Activated naive CD4-positive, alpha-beta T cell treated with anti-CD3 and anti-CD28 coated beads, Interleukin-2, amount 50 U/mL, for 16 hours (primary cell): ENCODE measurements at regions not wholly inside any gene's neighbourhood (a gene's known extent, or its start where the extent isn't known, plus 50 kb on each side); places are given as distances from the start of the nearest gene placed in this dataset.

ENCODE experiments used
- DNase-seq: peaks from one replicate; pipeline ENCODE4 v3.0.0-alpha.2; 2020

- no peak for DNase-seq
Observed at GRCh38 chr17:36875698-36876293, 61.5 kb upstream of the LHX1 start.

- no peak for DNase-seq
Observed at GRCh38 chr17:36876966-36877365, 60.3 kb upstream of the LHX1 start.

GRCh38 chr17:36877771-36878170 is 59.5 kb upstream of the LHX1 start:
- no peak for DNase-seq

GRCh38 chr17:36878216-36878615 is 59.1 kb upstream of the LHX1 start:
- DNase-seq, result no peak

- no peak for DNase-seq
Observed at GRCh38 chr17:36879027-36879426, 58.2 kb upstream of the LHX1 start.

GRCh38 chr17:36879624-36880131 is 57.6 kb upstream of the LHX1 start:
- no peak for DNase-seq

GRCh38 chr17:36880268-36880905 is 56.9 kb upstream of the LHX1 start:
- no peak for DNase-seq

GRCh38 chr17:36881323-36881722 is 56.0 kb upstream of the LHX1 start:
- DNase-seq, result no peak

GRCh38 chr17:36884495-36885152 is 52.7 kb upstream of the LHX1 start:
- DNase-seq, result no peak

- no peak for DNase-seq
Observed at GRCh38 chr17:36885153-36885735, 52.0 kb upstream of the LHX1 start.

- no peak for DNase-seq
Observed at GRCh38 chr17:36885771-36886377, 51.4 kb upstream of the LHX1 start.
